ENCODE measurements at regions not wholly inside any gene's neighbourhood (a gene's known extent, or its start where the extent isn't known, plus 50 kb on each side); places are given as distances from the start of the nearest gene placed in this dataset.

DNA sequence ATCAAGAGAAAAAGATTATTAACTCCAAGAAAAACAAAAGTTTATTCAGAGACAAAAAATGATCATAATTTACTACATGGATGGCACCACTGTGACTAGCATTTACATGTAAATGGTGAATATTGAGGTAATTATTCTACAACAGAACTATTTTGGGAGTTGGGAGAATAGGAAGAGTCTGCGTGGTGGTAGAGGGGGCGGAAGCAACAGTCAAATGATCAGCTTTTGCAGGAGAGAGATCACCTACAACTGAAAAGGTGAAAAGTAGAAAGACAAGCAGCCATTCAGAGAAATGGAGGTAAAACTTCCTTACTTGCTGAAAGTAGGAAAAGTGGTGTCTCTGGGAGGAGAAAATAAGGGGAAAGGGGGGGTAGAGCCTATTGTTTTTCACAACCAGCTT, 62.8 kb upstream of the SACS start:
- no peak for TF ChIP-seq POLR2A (IDR thresholded peaks at IDR 0.05)
- TF ChIP-seq, protein P1, sequence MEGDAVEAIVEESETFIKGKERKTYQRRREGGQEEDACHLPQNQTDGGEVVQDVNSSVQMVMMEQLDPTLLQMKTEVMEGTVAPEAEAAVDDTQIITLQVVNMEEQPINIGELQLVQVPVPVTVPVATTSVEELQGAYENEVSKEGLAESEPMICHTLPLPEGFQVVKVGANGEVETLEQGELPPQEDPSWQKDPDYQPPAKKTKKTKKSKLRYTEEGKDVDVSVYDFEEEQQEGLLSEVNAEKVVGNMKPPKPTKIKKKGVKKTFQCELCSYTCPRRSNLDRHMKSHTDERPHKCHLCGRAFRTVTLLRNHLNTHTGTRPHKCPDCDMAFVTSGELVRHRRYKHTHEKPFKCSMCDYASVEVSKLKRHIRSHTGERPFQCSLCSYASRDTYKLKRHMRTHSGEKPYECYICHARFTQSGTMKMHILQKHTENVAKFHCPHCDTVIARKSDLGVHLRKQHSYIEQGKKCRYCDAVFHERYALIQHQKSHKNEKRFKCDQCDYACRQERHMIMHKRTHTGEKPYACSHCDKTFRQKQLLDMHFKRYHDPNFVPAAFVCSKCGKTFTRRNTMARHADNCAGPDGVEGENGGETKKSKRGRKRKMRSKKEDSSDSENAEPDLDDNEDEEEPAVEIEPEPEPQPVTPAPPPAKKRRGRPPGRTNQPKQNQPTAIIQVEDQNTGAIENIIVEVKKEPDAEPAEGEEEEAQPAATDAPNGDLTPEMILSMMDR (IDR thresholded peaks at IDR 0.05) = no peak
